Esophagus squamous epithelium (tissue), 5 donors: ENCODE measurements at regions not wholly inside any gene's neighbourhood (a gene's known extent, or its start where the extent isn't known, plus 50 kb on each side); places are given as distances from the start of the nearest gene placed in this dataset.

Experiments
- DNase-seq: peaks from one replicate; lab custom pipeline; 2025; lab: John Stamatoyannopoulos, UW
- H3K27ac ChIP-seq, 4 donors: fragments of 200-600 bp; sonication (generic); one replicate each; pipeline ENCODE4 v1.5.1; 2016 to 2019; ENCODE audit warnings: mild to moderate bottlenecking in 1 of 4
- H3K27me3 ChIP-seq, 4 donors: fragments of 200-600 bp; sonication (generic); 1 replicate in 3 of 4; 2 replicates in 1 of 4; pipeline versions ENCODE4 v1.5.1 to v1.6.0; 2017 to 2021; ENCODE audit warnings: antibody characterized with exemption in 1 of 4
- H3K36me3 ChIP-seq, 3 donors: fragments of 200-600 bp; sonication (generic); one replicate each; pipeline ENCODE4 v1.5.1; 2016 to 2019
- H3K4me1 ChIP-seq, 3 donors: fragments of 200-600 bp; sonication (generic); one replicate each; pipeline ENCODE4 v1.5.1; 2017 to 2019
- H3K4me3 ChIP-seq, 4 donors: fragments of 200-600 bp; sonication (generic); 1 replicate in 3 of 4; 2 replicates in 1 of 4; pipeline ENCODE4 v1.5.1; 2016 to 2019; ENCODE audit warnings: mild to moderate bottlenecking in 2 of 4, moderate library complexity in 1 of 4
- H3K9me3 ChIP-seq, 3 donors: fragments of 200-600 bp; sonication (generic); one replicate each; pipeline ENCODE4 v1.5.1; 2016 to 2019
- POLR2A ChIP-seq, 4 donors: fragments of 450-650 bp; IDR thresholded peaks; one replicate each; pipeline ENCODE4 v1.6.1; 2017; ENCODE audit warnings: antibody characterized with exemption in 4 of 4, mild to moderate bottlenecking in 4 of 4, moderate library complexity in 3 of 4
- WGBS, 2 donors: methylation state at CpG; one replicate each; pipeline ENCODE4 v1.1.5; 2018; 5-methylcytosine and 5-hydroxymethylcytosine counted together
- intact Hi-C: fragments of 100-400 bp; cut with DNase I; formaldehyde crosslinking; loops from one replicate; pipeline ENCODE4 v1.15.0; 2022
- TF ChIP-seq, protein P1 (sequence below), 6 experiments: fragments of 450-650 bp in 4 of 6; fragments of 200-600 bp in 2 of 6; sonication (generic) in 2 of 6; IDR thresholded peaks; one replicate each; pipeline ENCODE4 v1.5.1; 2016 to 2019; ENCODE audit warnings: antibody characterized with exemption in 6 of 6, mild to moderate bottlenecking in 4 of 6, moderate library complexity in 4 of 6
- donor health status: DM: yes; HTN: yes; CAD: no.

DNA sequence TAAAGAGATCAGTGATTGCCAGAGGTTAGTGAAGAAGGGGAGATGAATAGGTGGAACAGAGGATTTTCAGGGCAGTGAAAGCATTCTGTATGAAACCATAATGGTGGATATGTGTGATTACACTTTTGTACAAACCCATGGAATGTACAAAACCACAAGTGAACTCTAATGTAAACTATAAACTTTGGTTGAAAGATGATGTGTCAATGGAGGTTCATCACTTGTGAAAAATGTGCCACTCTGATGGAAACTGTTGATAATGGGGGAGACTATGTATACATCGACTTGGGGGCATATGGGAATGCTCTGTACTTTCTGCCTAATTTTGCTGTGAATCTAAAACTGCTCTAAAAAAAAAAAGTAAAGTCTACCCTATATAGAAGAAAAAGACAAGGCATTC, 68.7 kb upstream of the ARHGEF3 start:
- no peaks in the 10 kb centered on the region for H3K4me1 ChIP-seq
- no peaks in the 10 kb centered on the region for H3K27me3 ChIP-seq
- 76 to 85% methylated on average over 1 of the region's 1 CpG for WGBS, 2 donors
- DNase-seq: no peak
- intact Hi-C loops: no loop called here
- H3K27ac ChIP-seq: no peak overlapping the region
- no peak overlapping the region for H3K4me3 ChIP-seq
- H3K36me3 ChIP-seq: no peaks in the 10 kb centered on the region
- H3K9me3 ChIP-seq: no peaks in the 10 kb centered on the region
- TF ChIP-seq POLR2A (IDR thresholded peaks at IDR 0.05): no peak
- TF ChIP-seq, protein P1, sequence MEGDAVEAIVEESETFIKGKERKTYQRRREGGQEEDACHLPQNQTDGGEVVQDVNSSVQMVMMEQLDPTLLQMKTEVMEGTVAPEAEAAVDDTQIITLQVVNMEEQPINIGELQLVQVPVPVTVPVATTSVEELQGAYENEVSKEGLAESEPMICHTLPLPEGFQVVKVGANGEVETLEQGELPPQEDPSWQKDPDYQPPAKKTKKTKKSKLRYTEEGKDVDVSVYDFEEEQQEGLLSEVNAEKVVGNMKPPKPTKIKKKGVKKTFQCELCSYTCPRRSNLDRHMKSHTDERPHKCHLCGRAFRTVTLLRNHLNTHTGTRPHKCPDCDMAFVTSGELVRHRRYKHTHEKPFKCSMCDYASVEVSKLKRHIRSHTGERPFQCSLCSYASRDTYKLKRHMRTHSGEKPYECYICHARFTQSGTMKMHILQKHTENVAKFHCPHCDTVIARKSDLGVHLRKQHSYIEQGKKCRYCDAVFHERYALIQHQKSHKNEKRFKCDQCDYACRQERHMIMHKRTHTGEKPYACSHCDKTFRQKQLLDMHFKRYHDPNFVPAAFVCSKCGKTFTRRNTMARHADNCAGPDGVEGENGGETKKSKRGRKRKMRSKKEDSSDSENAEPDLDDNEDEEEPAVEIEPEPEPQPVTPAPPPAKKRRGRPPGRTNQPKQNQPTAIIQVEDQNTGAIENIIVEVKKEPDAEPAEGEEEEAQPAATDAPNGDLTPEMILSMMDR (IDR thresholded peaks at IDR 0.05): no peak

DNA sequence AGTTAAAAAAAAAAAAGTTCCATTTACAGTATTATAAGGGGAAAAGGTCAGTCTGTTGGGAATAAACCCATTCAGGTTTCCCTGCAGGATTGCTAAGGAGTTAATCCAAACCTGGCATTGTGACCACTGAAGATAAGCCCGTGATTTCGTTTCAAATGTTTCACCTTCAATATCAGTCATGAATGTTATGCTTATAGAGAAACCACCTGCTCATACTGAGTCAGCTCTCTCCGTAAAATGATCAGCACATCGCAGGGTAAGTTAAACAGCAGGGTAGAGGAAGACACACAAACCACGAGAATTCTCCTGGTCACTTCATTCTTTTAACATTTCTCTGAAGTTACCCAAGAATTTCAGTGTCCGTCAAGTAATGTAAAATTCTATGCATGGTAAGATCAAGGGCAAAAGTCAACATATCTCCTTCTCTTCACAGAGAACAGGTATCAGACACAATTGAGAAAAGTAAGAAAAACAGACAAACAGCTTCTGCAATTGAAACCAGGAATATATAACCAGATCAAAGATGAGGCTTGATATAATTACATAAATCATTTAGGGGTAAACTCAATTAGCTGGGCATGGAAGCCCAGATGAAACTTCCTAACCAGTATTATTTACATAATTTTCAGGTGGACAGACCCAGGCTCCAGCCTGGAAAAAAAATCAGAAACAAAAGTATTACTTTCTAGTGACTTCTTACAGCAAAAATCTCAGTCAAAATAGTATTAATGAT, 67.6 kb upstream of the ARHGEF3 start:
- no peak for TF ChIP-seq POLR2A (IDR thresholded peaks at IDR 0.05)
- TF ChIP-seq, protein P1 (IDR thresholded peaks at IDR 0.05): no peak
- Histone ChIP-seq H3K36me3 (no peaks in the 10 kb centered on the region), H3K27me3 (no peaks in the 10 kb centered on the region), H3K4me3 (no peak overlapping the region), H3K9me3 (no peaks in the 10 kb centered on the region), H3K27ac (no peak overlapping the region), H3K4me1 (no peaks in the 10 kb centered on the region)
- no peak for DNase-seq
- intact Hi-C loops: no loop called here
- 72 to 78% methylated on average over 6 of the region's 6 CpGs for WGBS, 2 donors

DNA sequence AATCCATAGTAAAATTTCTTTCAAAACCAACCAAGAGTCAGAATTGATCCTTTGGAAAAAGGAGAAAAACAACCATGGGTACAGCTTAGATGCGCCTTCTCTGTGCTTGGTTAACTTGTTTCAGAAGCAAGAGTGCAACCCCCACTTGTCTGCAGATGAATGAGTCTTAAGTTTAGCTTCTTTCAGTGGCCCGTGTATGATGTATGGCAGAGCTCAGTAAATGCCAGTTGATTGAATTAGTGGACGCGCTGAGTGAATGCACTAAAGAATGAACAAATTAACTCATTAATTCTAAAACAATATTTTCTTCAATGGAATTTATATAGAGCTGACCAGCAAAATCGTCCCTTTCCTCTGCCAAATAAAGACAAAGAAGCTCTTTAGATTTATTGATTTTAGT, 67.0 kb upstream of the ARHGEF3 start:
- Histone ChIP-seq H3K4me3 (no peak overlapping the region), H3K9me3 (no peaks in the 10 kb centered on the region), H3K4me1 (no peaks in the 10 kb centered on the region), H3K36me3 (no peaks in the 10 kb centered on the region), H3K27ac (no peak overlapping the region), H3K27me3 (no peaks in the 10 kb centered on the region)
- WGBS, 2 donors: 88 to 95% methylated on average over 5 of the region's 5 CpGs
- intact Hi-C loops: no loop called here
- no peak for TF ChIP-seq POLR2A (IDR thresholded peaks at IDR 0.05)
- TF ChIP-seq, protein P1 (IDR thresholded peaks at IDR 0.05): no peak
- DNase-seq: no peak

DNA sequence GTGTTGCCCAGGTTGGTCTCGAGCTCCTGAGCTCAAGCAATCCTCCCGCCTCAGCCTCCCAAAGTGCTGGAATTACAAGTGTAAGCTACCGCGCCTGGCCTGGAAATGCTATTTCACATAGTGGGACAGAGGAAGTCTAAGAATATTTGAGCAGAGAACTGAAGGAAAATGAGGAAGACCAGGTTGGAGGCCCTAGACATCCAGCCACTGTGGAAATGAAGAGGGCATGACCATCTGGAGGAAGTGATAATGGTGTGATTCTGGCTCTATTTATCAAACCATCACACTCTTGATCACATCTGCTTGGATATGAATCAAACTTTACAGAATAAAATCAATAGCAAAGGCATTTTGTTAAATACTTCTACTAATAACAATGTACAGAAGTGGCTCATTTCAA, 65.9 kb upstream of the ARHGEF3 start:
- Histone ChIP-seq H3K27ac (no peak overlapping the region), H3K36me3 (no peaks in the 10 kb centered on the region), H3K9me3 (no peaks in the 10 kb centered on the region), H3K4me1 (peaks cover 0 to 6% (median 3%) of the 10 kb centered on the region in 3 donors), H3K27me3 (no peaks in the 10 kb centered on the region), H3K4me3 (no peak overlapping the region)
- no peak for DNase-seq
- no peak for TF ChIP-seq POLR2A (IDR thresholded peaks at IDR 0.05)
- TF ChIP-seq, protein P1 (IDR thresholded peaks at IDR 0.05): no peak
- 95 to 100% methylated on average over 2 to 3 of the region's 4 CpGs for WGBS, 2 donors
- intact Hi-C loops: no loop called here

DNA sequence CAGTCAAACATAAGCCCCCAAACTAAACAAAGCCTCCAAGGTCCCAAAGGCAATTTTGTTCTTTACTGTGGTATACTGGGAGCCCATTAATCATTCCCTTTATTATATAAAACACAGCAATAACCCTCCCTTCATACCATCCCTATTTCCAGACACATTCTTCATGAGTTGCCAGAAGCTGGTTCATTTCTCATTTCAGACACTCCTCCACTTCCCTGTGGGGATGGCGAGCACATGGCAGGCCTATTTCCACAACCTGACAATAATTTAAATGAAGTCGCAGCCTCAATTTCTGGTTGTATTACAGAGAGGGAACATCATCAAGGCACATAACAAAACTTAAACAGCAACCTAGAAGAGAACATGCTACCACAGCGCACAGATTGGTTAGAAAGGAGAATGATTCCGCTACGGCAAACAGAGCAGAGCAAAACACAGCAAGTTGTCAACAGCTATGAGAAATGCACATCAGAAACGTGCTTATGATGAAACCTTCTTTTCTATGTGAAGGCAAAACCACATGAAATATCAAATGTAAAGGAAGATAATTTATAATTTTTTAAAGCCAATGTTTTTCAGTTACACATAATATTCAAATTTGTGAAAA, 63.3 kb upstream of the ARHGEF3 start:
- DNase-seq: no peak
- H3K27ac ChIP-seq: no peak overlapping the region
- peaks cover 0 to 15% (median 9%) of the 10 kb centered on the region in 3 donors for H3K4me1 ChIP-seq
- H3K4me3 ChIP-seq: no peak overlapping the region
- TF ChIP-seq POLR2A (IDR thresholded peaks at IDR 0.05): no peak
- TF ChIP-seq, protein P1 (IDR thresholded peaks at IDR 0.05): no peak
- WGBS, 2 donors: 90 to 91% methylated on average over 6 of the region's 6 CpGs
- intact Hi-C loops: no loop called here
- H3K36me3 ChIP-seq: no peaks in the 10 kb centered on the region
- H3K27me3 ChIP-seq: no peaks in the 10 kb centered on the region
- no peaks in the 10 kb centered on the region for H3K9me3 ChIP-seq
